CD4-positive, alpha-beta T cell treated with Interleukin-4 for 4 hours (primary cell): ENCODE measurements at regions not wholly inside any gene's neighbourhood (a gene's known extent, or its start where the extent isn't known, plus 50 kb on each side); places are given as distances from the start of the nearest gene placed in this dataset.

Experiments used
- DNase-seq: peaks from one replicate; pipeline ENCODE4 v3.0.0-alpha.2; 2020

DNA sequence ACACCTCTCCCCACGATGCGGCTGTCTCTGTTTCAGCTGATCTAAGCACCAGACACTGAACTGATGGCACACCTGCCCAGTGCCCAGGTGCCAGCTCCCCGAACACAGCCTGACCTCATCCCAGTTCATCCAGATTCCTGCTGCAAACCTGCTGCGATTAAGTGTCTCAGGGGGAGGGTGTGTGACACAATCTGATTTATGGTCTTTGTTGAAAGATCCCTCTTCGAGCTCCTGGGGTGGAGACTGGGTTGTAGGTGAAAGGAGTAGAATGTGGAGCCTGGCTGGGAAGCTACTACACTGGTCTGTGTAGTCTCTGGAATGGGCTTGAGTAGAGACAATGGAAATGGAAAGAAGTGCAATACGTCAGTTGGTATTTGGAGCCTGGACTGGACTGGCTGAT is 390.3 kb downstream of the SHANK2 start:
- DNase-seq: no peak

DNA sequence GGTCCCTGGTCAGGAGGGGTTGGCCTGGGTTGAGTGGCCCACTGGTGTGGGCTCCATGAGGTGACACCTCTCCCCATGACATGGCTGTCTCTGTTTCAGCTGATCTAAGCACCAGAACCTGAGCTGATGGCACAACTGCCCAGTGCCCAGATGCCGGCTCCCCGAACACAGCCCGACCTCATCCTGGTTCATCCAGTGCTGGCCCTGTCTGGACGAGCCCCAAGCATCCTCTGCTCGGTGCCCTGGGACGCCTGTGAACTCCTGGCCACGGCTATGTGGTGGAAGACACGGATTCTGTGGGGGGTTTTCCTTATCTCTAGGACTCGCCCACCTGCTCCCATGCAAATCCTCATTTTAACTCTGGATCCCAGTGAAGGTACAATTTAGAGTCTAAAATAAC is 389.2 kb downstream of the SHANK2 start:
- DNase-seq: no peak

DNA sequence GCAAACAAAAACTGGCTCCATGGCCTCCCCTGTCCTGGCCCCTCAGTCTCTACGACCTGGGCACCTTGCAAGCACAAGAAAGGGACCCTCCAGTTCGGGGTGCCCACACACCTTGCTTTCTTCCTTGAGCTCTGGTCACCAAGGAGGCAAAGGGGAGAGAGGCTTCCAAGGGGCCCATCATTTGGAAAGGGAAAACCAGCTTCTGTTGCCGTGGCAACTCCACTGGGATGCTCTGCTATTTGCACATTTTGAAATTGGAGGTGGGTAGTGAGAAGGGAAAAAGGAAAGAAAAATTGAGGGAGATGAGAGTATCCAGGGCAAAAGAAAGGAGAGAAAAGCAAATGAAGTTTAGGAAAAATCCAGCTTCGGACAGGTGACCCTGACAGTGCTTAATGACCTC is 388.4 kb downstream of the SHANK2 start:
- no peak for DNase-seq

DNA sequence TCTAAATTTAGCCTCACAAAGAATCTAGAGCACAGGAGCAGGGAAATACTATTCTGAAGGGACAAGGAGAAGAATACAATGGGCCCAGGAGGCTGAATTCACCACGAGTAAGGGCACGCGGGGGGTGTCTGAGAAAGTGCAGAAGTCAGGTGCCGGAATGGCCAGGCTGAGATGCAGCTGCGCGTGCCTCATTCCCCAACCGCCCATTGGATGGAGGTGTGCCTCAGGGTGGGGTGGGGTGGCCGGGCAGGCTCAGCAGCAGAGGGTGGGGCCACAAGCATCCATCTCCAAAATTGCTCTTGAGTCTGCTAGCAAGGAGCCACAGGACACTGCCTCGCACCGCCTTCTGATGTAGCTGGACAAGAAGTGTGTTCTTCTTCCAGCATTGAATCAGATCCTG is 387.0 kb downstream of the SHANK2 start:
- no peak for DNase-seq

DNA sequence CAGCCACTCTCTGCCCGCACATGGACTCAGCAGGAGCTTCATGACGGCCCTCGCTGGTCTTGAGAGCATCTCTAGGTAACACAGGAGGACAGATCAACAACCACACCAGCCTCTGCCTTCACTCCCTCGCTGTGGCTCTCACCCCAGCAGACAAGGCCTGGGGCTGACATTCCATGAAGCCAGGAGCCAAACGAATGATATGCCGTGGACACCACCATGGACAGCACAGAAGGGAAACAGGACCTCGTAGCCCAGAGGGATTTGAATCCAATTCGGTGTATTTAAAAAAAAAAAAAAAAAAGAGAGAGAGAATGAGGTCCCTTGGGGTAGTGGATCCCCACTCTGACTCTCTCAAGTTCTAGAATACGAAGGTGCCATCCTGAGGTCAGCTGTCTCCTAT is 385.5 kb downstream of the SHANK2 start:
- DNase-seq: no peak

DNA sequence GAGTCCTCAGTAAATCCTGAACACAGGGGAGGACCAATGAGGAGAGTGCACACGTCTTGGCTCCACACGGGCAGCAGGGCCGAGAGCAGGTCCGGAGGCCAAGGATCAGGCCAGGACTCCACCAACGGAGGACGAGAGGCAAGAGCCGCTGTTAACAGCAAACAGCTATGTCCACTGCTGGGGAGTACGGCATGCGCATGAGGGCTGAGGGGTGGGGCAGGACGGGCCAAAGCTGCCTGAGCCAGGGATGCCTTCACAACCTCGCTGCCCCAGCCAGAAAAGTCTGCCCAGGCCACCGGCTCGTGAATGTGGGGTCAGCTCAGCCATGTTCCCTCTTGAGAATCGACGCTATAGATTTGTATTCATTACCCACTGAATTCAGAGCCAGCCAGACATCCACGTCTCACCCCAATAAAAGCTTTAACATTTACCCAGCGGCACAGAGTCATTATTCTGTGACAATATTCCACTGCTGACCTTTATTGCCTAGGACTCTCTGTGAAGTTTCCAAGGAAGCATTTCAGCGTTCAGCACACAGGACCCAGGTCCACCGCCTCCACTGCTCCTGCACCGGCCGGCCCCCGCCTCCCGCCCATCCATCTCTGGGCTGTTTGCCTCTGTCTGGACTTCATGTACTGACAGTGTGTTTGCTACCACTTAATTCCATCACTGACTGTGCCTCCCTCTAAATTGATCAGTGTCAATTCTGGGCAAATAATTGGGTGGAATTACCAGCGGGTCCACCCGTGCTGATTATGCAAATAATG is 384.9 kb downstream of the SHANK2 start:
- no peak for DNase-seq

DNA sequence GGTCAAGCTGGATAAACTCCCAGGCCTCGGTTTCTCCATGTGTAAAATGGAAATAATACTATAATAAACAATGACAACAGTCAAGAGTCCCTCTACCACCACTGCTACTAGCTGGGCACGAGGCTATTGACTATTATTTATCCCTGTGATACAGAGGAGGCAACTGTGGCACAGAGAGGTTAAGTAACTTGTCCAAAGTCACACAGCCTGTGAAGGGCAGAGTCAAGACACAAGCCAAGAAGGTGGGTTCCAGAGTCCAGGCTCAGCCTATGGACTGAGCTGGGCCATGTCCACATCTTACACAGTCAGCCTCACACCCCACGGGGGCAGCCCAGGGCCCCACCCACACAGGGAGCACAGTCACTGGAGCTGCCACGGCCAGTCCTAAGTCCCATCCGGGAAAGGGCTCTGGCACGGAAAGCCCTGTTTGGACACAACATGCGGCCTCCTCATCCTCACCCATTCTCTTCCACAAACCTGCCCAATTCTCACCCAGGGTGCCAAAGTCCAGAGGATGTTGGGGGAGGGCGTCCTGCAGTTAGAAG is 384.0 kb downstream of the SHANK2 start:
- DNase-seq: no peak

DNA sequence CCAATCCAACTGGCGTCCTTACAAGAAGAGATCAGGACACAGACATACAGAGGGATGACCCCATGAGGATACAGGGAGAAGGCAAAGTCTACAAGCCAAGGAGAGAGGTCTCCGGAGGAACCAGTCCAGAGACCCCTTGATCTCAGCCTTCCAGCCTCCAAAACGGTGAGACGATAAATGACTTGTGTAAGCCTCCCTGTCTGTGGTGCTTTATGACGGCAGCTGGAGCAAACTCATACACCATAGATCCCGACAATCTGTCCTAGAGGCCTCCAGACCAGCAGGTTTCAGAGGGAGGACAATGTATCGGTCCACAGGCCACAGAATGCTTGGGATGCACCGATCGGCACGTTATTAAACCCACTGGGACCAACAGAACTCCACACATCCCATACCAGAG is 383.3 kb downstream of the SHANK2 start:
- no peak for DNase-seq

DNA sequence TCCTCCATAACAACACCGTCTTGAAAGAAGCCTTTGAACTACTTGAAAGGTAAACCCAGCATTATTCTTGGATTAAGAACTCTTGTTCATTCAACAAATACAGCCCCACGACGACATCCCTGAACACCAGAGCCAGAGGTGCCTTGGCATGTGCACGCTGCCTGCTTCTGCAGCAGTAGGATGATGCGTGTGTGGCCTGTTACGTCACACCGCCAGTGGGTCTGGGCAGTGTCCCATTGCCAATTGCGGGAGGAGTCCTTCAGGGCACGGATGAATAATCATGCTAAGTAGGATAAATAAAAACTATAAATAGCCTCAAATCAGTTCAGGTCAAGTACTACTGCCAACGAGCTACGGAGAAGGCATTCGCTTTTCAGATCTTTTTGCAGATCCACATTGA is 380.5 kb downstream of the SHANK2 start:
- no peak for DNase-seq

DNA sequence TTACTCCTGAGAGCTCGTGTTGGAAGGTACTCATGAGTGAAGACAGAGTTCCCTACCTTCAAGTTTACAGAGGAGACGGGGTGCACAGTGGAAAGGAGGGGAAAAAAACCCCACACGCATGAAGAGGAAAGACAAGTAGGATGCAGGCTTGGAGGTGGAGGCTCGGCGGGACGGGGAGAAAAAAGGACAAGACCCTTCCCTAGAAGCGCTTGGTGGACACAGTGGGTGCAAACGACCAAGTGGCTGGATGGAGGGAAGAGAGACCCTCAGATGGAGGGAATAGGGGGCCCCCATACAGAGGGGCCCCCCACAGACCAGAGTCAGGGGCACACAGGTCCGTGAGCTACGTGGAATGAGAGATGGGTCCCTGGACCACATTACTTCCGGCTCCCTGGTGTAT is 380.1 kb downstream of the SHANK2 start:
- DNase-seq: no peak

DNA sequence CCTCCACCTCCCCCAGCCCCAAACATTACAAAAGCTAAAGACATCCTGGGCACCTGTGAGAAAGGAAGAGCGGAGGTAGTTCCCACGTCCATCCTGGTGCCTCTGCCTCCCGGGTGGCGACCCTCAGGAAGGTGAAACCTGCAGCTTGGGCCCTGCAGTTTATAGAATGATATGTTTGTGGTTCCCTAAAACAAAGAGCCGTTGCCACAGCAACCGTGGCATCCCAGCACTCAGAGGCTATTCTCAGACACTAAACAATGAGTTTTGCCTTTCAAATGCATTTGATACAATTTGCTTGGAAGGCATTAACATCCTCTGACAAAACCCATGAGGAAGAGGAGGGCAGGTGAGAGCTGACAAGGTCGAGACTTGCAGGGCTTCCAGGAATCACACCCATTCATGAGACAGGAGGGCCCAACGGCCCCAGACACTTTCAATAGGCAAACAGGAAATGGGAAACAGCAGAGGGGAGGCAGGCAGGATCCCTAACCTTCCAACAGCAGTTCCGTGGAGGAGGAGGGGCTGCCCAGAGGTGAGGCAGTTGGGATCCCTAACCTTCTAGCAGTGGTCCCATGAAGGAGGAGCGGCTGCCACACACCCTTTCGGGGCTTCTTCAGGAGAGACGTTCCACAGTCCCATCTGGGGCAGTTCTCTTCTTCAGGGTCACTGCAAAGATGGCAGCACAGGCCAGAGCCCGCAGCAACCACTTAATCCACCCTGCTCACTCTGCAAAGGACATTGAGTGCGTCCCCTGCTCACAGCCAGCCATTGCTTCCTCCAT is 379.2 kb downstream of the SHANK2 start:
- DNase-seq: no peak

DNA sequence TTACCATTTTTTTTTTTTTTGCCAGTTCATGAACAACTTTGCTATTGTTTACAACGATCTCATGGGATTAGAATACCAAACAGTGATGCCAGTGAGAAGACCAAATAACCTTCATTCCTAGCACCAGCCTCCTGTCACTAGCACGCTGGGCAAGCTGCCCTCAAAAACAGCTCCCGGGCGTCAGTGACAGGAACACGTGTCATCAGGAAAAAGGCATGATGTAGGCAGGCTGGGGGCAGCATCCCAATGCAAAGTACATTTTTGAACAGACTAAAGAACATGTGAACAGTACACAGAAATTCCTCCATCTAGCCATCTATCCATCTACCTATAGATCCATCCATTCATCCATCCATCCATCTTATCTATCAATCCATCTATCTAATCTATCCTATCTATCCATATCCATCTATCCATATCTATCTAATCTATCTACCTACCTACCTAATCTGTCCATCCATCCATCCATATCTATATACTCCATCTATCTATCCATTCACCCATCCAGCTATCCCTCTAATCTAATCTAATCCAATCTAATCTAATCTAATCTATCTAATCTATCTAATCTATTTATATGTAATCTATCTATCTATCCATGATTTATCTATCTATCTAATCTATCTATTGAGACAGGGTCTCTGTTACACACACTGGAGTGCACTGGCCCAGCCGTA is 378.5 kb downstream of the SHANK2 start:
- no peak for DNase-seq

DNA sequence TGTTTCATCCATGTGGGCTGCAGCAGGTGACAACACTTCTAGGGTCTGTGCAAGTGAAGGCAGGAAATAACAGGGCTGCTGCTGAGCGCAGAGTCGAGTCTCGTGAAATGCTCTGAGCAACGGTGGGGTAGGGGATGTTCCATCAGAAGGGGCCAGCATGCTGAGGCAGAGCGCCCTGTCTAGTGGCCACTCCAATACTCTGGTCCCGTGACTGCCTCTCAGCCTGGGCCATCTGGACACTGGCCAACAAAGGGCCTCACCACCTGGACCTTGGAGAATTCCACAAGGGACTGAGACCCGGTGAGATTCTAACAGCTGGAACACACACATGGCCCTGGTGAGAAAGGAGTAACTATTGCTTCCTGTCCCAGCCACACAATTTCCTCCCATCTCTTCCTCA is 375.7 kb downstream of the SHANK2 start:
- no peak for DNase-seq

DNA sequence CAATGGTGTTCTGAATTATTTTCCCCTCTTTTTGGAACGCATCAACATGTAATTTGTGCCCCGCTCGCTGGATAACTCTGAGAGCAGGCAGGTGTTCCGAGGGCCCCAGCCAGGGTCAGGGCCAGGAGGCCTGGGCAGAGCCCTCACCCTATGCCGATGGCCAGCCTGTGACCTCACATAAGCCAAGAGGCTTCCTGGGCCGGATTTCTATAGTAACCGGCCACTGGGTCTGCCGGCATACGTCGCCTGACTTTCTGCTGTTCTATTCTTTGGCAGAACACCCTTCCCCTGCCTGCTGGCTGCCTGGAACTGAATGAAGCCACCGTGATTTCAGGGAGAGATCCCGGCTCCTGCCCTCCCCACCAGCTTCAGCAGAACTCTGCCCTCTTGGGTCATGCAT is 375.2 kb downstream of the SHANK2 start:
- DNase-seq: no peak

DNA sequence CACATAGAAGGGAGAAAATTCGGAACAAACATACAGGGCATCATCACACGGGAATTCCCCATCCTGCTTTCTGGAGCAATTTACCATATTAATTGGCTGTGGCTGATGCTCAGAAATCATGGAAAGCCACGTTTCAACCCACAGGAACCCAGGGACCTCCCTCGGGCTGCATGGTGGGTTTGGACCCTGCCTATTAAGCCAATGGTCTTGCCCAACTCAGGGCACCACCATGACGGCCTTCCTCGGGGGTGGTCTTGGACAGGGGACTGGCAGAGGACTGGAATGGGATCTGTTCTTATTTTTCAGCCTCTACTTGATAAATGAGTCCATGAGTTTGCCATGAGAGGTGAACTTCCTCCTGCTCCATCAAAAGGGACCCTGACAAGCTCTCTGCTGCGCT is 374.0 kb downstream of the SHANK2 start:
- DNase-seq: no peak

DNA sequence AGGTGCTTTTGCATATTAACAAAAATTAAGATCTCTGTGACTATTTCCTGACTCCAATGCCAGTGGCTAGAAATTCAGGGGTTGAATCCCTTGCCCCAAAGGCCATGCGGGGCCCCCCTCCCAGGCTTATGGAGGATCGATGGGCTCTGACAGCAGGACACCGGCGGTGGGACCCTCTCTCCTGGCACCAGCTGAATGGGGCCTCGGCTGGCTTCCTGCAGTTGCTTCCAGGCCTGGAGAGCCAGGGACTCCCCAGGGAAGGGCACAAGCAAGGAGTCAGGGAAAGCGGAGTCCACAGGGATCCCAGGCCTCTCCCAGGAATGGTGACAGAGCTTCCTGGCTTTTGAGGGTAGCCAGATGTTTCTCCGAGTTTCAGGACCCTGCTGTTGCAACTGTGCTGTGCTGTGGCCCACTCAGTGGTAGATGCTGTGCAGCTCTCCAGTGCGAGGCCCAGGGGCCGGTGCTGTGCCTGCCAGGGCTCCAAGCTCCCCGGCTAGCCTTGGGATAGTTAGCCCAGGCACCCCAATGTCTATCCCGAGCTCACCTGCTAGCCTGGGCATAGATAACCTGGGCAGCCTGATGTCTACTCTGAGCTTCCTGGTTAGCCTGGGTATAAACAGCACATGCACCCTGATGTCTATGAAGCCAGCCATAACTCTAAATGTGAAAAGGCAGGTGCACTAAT is 372.6 kb downstream of the SHANK2 start:
- DNase-seq: no peak

DNA sequence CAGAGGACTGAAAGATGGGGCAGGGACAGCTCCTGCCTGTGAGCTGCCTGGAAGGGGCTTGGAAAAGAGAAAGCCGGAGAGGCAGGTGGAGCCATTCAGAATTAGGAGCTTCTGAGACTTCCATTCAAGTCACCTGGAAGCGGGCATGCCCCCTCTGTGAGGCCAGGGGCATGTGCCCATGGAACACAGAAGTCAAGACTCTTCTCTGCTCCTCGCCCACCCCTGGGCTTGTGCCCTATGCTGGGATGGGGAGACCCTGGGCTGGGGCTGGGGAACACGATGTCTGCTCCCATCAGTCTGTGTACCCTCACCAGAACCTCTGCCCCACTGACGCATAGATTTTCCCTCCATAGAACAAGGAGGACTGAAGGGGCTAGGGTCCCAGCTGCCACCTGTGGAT is 372.0 kb downstream of the SHANK2 start:
- DNase-seq: no peak

DNA sequence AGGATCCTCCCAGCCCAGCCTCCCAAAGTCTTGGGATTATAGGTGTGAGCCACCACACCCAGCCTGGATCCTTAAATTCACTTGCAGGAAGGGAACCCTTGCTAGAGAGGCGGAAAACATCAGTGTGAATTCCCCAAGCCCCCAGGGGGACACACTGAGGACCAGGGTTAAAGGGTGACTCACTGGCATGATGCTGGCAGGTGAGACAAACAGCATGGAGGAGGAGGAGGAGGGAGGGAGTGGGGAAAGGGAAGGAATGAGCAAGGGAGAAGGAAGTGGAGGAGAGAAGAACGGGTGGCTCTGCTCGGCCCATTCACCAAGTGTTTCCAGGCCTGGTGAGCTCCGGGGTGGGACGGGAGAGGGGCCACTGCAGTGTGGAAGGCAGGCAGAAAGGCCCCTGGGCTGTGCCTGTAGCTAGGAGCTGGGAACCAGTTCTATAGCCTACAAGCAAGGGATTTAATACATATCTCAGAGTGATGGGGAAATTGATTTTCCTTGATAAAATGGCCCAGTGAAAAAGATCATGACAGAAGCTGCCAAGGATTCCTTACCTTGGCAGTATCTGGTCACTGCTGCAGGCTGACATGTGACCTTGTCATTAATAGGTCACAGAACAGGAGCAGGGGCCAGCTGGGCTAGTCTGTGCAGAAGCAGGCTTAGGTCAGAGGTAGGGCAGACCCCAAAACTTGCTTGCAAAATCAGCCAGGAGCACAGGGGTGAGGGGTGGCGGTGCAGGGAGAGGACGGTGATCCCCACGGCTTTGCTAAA is 370.2 kb downstream of the SHANK2 start:
- DNase-seq: no peak

DNA sequence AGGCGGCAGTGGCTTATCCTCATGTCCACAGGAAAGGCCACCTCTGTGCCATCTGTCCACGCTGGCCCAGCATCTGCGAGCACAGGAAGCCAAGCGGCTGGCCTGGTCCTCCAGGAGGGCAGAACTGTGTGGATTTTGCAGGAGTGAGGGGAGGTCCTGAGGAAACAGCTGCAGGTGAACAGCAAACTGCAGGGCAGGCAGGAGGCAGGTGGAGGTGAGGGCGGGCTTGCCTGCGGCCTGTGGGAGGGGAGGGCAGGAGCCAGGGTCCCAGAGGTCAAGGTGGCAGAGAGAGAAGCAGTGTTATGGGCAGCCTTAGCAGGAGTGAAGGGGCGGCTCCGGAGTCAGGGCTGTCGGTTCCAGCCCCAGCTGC is 369.7 kb downstream of the SHANK2 start:
- DNase-seq: no peak

DNA sequence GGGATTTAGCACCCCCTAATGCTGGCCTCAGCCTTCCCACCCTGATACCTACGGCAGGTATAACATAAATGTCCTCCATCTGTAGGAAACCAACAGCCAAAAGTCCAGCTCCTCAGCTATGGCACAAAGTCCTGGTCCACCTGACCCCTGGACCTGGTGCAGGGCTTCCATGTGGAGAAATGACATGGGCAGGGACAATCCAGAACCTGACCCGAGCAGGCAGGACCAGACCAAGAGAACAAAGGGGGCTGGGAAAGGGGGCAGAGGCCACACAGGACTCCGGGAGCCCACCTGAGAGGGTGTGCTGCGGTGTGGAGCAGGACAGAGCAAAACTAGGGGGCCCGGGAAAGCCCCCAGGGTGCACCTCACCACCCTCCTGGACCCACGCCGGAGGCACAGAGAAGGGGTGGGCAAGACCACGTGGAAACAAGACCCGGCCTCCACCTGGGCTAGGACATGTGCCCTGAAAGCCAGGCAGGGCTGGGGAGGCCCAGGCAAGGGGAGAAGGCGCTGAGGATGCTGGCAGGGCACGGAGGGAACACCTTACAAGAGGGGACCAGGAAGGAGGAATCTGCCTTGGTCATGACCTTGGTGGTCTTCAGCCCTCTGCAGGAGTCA is 368.9 kb downstream of the SHANK2 start:
- no peak for DNase-seq

DNA sequence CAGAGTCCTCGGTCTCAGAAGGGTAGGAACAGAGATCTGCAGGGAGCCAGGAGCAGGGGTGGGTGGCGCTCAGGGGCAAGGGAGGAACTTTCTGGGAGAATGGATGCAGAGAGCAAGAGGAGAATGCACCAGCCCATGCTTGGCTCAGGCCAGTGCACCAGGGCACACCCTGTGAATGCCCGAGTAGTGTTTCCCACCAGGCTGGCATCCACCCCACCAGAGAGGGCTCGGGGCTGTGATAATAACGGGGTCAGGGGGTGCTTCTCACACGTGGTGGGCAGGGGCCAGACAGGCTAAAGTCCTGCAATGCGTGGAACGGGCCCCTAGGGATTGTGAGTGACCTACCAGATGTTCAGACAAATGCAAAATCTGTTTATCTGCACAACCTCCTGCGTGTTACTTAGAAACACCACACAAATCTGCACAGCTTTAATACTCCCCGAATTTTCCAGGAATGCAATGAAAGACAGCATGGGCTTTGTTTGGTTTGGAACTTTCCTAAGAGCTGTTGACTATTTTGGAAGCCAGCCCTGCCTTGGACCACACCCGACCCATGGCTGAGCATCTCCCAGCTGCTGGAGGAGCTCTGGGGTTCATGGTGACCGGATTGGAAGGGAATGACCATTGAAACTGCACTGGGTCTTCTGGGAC is 368.3 kb downstream of the SHANK2 start:
- DNase-seq: no peak
